ENCODE measurements at regions not wholly inside any gene's neighbourhood (a gene's known extent, or its start where the extent isn't known, plus 50 kb on each side); places are given as distances from the start of the nearest gene placed in this dataset.
"Not testable (repeated sequence)": the region's sequence is repeated elsewhere in the genome, so short reads cannot be mapped to it uniquely, and the experiment has no call there.

DNA sequence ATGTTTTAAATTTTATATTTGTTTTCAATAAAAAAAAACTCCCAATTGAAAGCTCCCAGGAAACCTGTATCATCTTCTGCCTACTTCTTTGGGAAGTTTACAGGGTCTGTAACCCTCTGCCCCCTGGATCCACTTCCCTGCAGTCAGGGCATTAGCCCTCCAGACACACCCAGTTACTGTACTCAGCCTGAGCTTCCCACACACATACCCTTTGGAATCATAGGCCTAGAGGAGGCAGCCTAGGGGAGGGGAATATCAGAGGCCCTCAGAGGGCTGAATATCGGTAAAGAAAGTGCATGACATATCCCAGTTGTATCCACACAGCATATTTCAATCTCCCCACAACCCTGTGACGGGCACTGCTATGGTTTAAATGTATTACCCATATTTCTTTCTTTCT is 56.2 kb upstream of the TFPI start:
- DNase-seq (ENCODE audit: low read depth, low spot score), result not testable (repeated sequence)

DNA sequence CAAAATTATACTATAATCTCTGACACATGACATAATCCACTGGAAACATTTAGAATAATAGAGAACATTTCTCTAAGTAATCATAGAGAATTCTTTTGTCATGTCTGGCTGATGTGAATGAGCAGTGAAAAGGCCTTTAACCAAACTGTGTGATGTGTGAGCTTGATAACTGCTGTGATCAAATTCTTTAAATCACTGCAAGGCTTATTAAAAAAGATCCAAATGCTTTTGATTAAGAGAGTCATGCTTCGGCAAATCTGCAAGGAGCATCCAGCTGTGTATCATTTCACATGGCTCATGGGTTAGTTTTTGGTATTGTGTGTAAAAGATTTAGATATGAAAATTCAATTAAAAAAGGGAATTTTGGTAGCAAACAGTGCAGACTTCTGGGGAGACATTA is 58.6 kb upstream of the TFPI start:
- no peak for DNase-seq (ENCODE audit: low read depth, low spot score)

DNA sequence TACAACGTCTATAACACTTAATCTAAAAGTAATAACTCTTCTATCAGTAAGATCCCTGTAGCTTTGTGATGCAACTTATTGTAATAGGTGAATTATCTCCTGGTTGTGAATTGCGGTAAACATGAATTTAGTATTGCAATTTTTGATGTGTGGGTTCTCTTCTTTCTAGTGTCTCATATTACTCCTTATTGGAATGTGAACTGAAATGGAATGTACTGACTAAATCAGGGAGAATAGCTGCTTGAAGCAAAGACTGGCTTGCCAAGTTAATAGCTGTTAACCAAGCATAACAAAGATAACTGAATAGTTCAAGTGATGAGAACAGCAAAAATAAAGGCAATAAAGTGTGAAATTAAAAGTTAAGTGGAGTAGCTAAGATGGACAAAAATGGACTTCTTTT is 60.5 kb upstream of the TFPI start:
- no peak for DNase-seq (ENCODE audit: low read depth, low spot score)

- no peak for DNase-seq (ENCODE audit: low read depth, low spot score)
These were observed 61.1 kb upstream of the TFPI start for GRCh38 chr2:187615364-187615763.

DNA sequence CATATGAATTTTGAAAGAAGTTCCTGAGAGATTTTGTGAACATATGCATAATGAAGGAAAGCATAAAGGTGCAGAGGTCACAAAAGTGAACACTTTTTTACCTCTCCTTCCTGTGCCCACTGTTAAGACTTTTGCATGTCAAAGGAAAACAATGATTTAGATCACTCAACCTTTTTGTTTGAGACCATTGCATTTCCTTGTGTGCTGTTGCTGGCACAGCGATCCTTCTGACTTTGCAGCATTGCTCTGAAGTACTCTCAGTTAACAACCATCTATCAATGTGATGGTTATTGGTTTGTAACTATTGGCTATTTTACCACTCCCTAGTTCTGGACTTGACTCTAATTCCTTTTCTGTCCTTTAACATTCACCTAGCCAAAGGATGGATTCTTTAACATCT is 61.7 kb upstream of the TFPI start:
- DNase-seq (ENCODE audit: low read depth, low spot score), result no peak

GRCh38 chr2:187617120-187617519 is 62.9 kb upstream of the TFPI start:
- DNase-seq (ENCODE audit: low read depth, low spot score), result no peak

DNA sequence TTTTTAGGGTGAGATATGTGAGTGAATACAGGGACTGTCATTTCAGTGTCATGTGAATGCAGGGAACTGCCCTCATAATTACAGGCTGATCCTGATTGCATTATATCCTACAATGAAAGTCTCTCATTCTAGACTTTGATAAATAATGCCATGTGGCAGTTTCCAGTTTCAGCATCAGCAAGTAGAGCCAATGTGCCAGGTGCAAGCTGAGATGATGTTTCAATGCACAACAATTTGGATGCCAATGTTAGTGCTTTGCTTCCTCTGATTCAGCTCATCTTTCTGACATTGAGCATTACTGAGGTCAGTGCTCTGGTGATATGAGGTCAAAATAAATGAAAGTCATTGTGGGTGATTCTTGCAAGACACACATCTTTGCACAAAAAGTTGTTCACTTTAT is 63.7 kb upstream of the TFPI start:
- DNase-seq (ENCODE audit: low read depth, low spot score), result no peak

DNA sequence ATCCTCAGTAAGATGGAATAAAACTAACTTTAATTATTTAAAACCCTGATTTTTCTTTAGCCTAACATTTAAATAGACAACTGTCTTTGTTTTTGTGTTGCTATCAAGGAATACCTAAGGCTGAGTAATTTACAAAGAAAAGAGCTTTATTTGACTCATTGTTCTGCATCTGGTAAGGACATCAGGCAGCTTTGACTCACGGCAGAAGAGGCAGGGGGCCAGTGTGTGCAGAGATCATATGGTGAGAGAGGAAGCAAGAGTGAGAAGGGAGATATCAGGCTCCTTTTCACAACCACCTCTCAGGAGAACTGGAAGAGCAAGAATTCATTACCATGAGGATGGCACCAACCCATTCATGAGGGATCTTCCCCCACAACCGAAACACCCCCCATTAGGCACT is 64.6 kb upstream of the TFPI start:
- DNase-seq (ENCODE audit: low read depth, low spot score), result no peak

- no peak for DNase-seq (ENCODE audit: low read depth, low spot score)
These were observed 72.9 kb upstream of the TFPI start for GRCh38 chr2:187627153-187627552.

DNA sequence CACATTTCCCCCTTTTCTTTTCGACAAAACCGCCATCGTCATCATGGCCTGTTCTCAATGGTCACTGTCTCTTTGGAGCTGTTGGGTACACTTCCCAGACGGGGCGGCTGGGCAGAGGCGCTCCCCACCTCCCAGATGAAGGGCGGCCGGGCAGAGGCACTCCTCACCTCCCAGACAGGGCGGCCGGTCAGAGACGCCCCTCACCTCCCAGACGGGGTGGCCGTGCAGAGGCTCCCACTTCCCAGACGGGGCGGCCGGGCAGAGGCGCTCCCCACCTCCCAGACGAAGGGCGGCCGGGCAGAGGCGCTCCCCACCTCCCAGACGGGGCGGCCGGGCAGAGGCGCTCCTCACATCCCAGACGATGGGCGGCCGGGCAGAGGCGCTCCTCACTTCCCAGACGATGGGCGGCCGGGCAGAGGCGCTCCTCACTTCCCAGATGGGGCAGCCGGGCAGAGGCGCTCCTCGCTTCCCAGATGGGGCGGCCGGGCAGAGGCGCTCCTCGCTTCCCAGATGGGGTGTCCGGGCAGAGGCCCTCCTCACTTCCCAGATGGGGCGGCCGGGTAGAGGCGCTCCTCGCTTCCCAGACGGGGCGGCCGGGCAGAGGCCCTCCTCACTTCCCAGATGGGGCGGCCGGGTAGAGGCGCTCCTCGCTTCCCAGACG is 82.6 kb upstream of the TFPI start:
- DNase-seq (ENCODE audit: low read depth, low spot score), result not testable (repeated sequence)

DNA sequence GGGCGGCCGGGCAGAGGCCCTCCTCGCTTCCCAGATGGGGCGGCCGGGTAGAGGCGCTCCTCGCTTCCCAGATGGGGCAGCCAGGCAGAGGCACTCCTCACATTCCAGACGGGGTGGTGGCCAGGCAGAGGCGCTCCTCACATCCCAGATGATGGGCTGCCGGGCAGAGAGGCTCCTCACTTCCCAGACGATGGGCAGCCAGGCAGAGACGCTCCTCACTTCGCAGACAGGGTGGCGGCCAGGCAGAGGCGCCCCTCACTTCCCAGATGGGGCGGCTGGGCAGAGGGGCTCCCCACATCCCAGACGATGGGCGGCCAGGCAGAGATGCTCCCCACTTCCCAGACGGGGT is 83.1 kb upstream of the TFPI start:
- DNase-seq (ENCODE audit: low read depth, low spot score), result not testable (repeated sequence)

DNA sequence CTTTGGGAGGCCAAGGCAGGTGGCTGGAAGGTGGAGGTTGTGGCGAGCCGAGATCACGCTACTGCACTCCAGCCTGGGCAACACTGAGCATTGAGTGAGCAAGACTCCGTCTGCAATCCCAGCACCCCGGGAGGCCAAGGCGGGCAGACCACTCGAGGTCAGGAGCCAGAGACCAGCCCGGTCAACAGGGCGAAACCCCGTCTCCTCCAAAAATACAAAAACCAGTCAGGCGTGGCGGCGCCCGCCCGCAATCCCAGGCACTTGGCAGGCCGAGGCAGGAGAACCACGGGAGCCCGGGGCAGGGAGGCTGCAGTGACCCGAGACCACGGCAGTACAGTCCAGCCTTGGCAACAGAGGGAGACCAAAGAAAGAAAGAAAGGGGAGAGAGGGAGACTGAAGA is 83.5 kb upstream of the TFPI start:
- not testable (repeated sequence) for DNase-seq (ENCODE audit: low read depth, low spot score)

GRCh38 chr2:187638840-187639239 is 84.6 kb upstream of the TFPI start:
- DNase-seq (ENCODE audit: low read depth, low spot score), result no peak

DNA sequence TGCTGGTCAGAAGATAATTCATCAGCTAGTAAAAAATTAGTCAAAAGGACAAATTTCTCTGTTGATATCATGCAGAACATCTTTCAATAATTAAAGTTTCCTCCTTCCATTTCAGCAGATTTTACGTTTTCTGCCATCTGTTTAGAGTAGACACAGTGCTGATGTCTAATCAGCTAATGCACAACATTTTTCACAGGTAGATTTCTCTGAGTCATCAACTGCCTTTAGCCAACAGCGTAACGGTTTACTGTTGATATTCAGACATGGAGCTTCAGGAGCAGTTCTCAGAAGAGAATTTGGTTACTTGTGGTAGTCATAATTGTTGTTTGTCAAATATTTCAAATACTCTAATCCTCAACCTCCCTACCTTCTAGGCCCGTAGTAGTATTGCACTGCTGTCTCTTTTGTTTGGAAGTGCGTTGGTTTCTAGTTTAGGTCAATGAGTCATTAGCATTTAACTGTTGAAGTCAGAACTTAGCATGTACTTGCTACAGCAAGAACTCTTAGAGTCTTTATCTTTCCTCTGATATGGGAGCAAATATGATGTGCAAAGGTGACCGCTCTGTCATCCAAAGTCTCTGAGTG is 86.8 kb upstream of the TFPI start:
- DNase-seq (ENCODE audit: low read depth, low spot score), result no peak

GRCh38 chr2:187642498-187642897 is 88.3 kb upstream of the TFPI start:
- no peak for DNase-seq (ENCODE audit: low read depth, low spot score)

GRCh38 chr2:187644486-187644885 is 90.3 kb upstream of the TFPI start:
- no peak for DNase-seq (ENCODE audit: low read depth, low spot score)

DNA sequence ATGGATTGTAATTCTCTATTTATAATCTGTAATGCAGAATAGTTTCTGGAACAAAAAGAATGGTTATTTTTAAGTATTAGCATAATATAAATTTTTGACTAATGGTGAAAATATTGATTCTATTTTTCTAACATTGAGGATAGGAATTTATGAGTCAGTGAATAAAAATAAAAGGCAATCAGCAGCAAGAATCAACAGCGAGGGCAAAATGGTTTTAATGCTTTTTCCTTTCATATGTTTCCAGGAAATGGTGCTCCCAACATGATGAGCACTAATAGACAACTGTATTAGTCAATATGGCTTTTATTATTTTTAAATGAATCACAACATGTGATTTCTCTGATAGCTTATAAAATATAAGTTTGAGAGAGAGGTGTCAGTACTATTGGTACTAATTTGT is 90.7 kb upstream of the TFPI start:
- no peak for DNase-seq (ENCODE audit: low read depth, low spot score)

GRCh38 chr2:187646556-187646955 is 92.3 kb upstream of the TFPI start:
- no peak for DNase-seq (ENCODE audit: low read depth, low spot score)

- no peak for DNase-seq (ENCODE audit: low read depth, low spot score)
These were observed 100.3 kb upstream of the TFPI start for GRCh38 chr2:187654535-187654934.

DNA sequence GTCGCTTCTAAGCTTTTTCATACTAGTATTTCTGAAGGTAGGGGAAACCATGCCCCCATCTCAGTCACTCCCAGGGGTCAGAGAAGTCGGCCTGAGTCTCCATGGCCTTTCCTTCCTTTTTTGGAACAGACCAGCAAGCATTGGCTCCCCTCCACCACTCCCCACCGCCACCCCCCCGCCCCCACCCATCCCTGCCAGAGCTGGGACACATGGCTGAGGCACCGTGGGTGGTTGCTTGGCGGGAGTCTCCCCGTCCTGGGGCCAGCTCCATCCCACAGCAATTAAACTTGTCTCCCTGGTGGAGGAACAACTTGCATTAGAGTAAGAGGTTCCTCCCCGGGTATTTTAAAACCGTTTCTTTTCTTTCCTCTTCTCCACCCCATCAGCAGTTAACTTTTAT is 100.8 kb upstream of the TFPI start:
- no peak for DNase-seq (ENCODE audit: low read depth, low spot score)

GRCh38 chr2:187656123-187656522 is 101.9 kb upstream of the TFPI start:
- no peak for DNase-seq (ENCODE audit: low read depth, low spot score)

DNA sequence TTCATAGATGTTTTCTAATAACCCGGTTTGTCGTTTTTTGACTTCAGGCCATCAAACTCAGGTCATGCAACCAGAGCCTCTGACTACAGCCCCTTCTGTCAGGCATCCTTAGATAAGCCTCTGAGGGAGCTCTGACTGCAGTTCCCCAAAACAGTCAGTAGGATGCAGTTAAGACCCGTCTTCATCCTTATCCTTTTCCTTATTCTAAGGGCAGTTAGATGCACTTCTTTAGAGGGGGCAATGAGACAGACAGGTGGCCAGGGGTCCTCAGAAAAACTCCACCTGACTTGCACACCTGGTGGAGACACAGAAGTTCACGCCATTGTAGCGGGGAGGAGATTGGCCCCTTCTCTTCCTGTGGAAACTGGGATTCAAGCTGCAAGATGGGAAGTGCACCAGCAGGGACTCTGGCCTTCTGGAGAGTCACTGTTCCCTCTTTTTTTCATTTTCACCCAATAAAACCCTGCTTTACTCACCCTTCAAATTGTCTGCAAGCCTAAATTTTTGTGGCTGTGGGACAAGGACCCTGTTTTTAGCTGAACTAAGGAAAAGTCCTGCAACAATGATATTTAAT is 104.8 kb upstream of the TFPI start:
- no peak for DNase-seq (ENCODE audit: low read depth, low spot score)

DNA sequence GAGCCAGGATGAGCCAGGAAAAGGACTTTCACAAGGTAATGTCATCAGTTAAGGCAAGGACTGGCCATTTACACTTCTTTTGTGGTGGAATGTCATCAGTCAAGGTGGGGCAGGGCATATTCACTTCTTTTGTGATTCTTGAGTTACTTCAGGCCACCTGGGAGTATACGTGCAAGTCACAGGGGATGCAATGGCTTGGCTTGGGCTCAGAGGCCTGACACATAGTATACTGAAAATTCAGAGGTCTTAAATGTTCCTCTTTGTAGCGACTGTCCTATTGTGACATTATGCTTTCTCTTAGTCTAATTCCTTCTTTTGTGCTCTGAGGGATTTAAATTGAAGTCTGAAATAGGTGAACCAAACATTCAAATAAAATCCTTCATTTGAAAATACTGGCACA is 121.8 kb upstream of the TFPI start:
- not testable (repeated sequence) for DNase-seq (ENCODE audit: low read depth, low spot score)
